ENCODE measurements at regions not wholly inside any gene's neighbourhood (a gene's known extent, or its start where the extent isn't known, plus 50 kb on each side); places are given as distances from the start of the nearest gene placed in this dataset.

GRCh38 chr3:137205394-137206045 is 247.7 kb downstream of the IL20RB start:
- no peak for DNase-seq

GRCh38 chr3:137207616-137208015 is 249.8 kb downstream of the IL20RB start:
- DNase-seq = no peak

DNA sequence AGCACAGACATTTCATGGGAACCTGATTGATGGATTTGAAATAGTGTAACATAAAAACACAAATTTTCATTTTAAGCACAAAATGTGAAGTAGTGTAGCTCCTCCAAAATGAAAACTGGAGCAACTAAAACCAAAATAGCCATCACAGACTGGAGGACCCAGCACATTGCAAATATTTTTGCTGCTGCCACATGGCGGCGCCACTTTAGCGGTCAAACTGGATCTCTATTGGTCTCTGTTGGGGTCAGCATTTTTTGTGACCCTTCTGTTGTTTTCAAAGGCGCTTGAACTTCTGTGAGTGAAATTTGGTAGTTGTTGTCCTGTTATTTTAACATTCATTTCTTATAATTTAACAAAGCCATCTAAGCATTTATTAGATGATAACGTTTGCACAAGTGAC is 259.9 kb downstream of the IL20RB start:
- DNase-seq = no peak

GRCh38 chr3:137219801-137220445 is 262.1 kb downstream of the IL20RB start:
- no peak for DNase-seq

DNA sequence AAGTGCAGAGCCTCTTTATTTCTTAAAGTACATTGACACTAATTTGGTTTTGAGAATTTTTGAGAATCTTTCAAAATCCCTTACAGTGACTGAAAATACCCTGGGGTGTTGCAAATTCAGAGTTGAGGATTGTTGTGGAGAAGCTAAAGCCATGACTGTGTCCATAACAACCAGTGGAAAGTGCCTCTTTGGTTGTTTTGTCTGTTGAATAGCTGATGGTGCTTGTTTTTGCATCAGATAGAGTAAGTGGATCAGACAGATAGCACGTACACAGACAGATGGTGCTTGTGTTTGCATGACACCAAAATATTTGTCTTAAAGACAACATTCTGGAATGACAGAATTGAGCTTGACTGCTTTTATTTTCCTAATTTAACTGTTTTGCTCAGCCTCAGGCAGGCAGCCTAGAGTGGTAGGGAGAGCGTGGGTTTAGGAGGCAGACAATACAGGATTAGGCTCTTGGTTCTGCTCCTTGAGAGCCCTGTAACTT is 265.0 kb downstream of the IL20RB start:
- DNase-seq = no peak

DNA sequence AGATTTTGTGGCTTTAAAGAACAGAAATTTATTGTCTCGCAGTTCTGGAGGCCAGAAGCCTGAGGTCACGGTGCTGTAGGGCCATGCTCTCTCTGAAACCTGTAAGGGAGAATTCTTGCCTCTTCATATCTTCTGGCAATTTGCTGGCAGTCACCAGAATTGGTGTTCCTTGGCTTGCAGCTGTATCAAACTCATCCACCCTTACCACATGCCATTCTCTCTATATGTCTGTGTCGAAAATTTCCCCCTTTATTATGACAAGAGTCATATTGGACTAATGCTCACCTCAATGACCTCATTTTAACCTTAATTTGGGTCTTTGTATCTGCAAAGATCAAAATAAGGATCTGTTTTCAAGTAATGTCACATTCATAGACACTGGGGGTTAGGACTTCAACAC is 266.7 kb downstream of the IL20RB start:
- no peak for DNase-seq

- DNase-seq = no peak
Observed at GRCh38 chr3:137242836-137243400, 285.1 kb downstream of the IL20RB start.

GRCh38 chr3:137246491-137246890 is 288.7 kb downstream of the IL20RB start:
- DNase-seq = no peak

DNA sequence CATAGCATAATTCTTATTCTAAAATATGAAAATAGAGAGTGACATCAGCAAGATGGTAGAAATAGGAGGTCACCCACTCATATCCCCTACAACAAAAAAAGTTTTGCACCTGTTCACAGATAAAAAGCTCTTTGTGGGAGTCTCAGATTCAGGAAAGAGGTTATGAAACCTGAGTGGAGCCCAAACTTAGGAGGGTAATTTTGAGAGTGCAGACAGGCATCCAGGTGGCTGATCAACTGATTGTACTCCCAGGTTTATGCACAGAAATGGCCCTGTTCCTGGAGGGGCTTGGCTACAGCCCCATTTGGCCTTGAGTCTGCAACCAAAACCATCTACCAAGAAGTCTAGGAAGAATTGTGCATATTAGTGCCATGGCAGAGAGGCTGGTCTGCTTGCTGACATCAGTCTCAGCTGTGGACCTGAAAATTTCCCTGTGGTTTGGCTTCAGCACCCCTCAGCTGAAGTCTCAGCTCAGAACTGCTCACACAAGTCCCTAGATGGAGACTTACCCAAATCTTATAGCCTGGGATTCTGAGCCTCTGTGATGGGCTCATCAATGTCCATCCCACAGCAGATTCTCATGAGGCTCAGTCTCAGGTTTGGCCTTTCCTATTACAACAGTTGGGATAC is 291.6 kb downstream of the IL20RB start:
- DNase-seq = no peak

DNA sequence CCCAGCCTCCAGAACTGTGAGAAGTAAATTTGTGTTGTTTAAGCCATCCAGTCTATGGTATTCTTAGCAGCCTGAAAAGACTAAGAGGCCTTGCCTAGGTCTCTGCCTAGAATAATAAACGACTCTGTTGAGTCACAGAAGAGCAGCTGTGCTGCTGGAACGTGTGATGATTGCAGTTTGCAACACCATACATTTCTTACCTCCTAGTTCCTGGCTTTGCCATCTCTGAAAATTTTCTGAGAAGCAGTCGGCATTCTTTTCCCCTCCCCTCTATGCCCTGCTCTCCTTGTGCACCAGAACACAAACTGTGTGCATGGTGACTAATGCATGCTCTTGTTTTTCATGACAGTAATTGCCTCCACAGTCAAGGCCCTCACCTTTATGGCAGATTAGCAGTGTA is 301.3 kb downstream of the IL20RB start:
- no peak for DNase-seq

GRCh38 chr3:137259701-137260100 is 301.9 kb downstream of the IL20RB start:
- no peak for DNase-seq

- DNase-seq = no peak
Observed at GRCh38 chr3:137264071-137264820, 306.5 kb downstream of the IL20RB start.

GRCh38 chr3:137264843-137265330 is 307.1 kb downstream of the IL20RB start:
- DNase-seq = no peak

DNA sequence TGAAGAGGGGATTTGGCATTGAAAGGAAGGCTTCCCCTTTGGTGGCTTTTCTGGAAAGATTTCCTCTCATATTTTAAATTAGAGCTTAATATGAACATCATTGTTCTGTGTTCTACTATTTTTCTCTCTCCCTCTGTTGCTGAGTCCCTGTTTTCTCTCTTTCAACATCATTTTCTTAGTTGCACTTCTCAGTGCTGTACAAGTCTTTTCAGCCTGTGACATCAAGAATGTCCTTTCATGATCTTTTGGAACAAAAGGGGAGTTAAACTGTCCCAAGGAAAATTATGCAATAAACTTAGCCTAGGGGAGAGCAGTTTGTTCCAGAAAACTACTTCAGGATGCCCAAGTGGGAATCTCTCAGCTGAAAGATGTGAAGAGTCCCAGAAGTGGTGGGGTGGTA is 325.1 kb downstream of the IL20RB start:
- DNase-seq = no peak

- no peak for DNase-seq
Observed at GRCh38 chr3:137285924-137286323, 328.1 kb downstream of the IL20RB start.

DNA sequence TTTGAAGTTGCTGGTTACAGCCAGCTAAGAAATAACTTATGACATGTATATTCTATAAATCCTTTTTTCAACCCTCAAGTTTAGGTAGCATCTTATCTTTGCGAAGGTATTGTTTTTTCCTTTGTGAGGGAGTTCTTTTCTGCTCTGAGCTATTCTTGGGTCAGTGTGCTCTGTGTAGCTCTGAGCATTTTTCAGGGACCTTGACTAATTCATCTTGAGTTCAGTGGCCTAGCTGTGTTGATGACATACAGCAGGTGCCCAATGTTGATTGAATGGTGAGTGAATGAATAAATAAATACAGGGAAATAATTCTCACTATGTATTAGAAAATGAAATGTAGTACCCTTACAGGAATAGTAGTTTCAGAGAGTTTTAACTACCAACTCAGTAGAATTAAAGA is 335.3 kb downstream of the IL20RB start:
- no peak for DNase-seq

DNA sequence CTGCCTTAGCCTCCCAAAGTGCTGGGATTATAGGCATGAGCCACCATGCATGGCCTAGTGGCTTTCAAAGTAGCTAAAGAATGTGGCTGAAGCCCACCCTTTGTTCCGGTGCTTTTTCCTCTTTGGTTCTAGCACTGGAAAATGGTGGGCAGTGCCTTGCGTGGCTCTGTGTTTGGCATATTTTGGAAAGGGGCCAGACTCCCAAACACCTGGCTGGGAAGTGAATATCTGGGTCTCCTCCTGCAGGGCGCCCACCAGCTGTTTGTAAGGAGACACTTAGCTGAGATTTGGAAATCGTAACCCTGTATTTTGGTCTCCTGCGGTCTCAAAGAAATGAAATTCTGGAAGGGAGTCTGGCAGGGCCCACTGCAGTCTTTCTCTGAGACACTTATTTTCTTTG is 336.4 kb downstream of the IL20RB start:
- DNase-seq = no peak

- no peak for DNase-seq
Observed at GRCh38 chr3:137294839-137295238, 337.1 kb downstream of the IL20RB start.

- DNase-seq = no peak
Observed at GRCh38 chr3:137295336-137295735, 337.6 kb downstream of the IL20RB start.

GRCh38 chr3:137296116-137296515 is 338.3 kb downstream of the IL20RB start:
- DNase-seq = no peak

DNA sequence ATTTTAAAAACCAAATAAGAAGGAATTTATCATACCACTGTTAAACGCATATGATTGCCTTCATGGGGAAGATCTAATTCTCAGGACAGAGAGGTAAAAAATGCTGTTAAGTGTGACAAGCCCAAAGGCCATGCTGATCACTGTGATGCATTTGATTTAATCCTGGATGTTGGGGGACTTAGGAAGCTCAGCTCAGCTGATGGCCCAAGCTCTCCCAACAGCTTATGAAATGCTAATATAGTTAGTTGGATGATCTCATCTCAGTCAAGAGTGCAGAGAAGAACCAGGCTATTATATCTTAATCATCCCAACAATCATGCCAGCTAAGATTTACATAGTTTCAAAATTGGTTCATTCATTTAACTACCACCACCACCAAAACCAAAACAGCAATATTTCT is 340.0 kb downstream of the IL20RB start:
- DNase-seq = no peak

- no peak for DNase-seq
Observed at GRCh38 chr3:137300703-137301102, 342.9 kb downstream of the IL20RB start.
